HepG2 (cell line): ENCODE measurements at regions not wholly inside any gene's neighbourhood (a gene's known extent, or its start where the extent isn't known, plus 50 kb on each side); places are given as distances from the start of the nearest gene placed in this dataset.

Experiments
- ATAC-seq: fragments of 200-7000 bp; cut with Tn5 transposase; 3 replicates; pipeline ENCODE4 v1.9.1; 2020; ENCODE audit warnings: mild to moderate bottlenecking, moderate library complexity
- BruUV-seq: library from RNA; stranded (reverse); fragments of 400-500 nt; replicated peaks from 2 replicates; lab custom pipeline; 2021; lab: Mats Ljungman, UMichigan
- CTCF ChIA-PET: fragments of 300-600 bp; formaldehyde crosslinking; extraction: SDS; loops from one replicate; lab custom pipeline; 2021; ENCODE audit warnings: low total read pairs, inconsistent platforms, low intra/inter-chr PET ratio; lab: Yijun Ruan, JAX
- POLR2A ChIA-PET: fragments of 350-600 bp; sonication (Branson Sonifier 250); formaldehyde crosslinking; loops from one replicate; lab custom pipeline; 2020; ENCODE audit warnings: antibody characterized with exemption, inconsistent platforms; lab: Yijun Ruan, JAX
- DNase-seq: peaks from one replicate; pipeline ENCODE4 v3.0.0-alpha.2; 2015; ENCODE audit warnings: low spot score
- FAIRE-seq: peaks from 3 replicates; lab custom pipeline; 2011; peaks lifted over from hg19 to GRCh38; lab: Jason Lieb, UNC
- H2AFZ ChIP-seq: one replicate; pipeline ENCODE4 v1.6.1; 2011; ENCODE audit warnings: low read length, inconsistent platforms
- H3K27ac ChIP-seq: fragments of 300-600 bp; 3 replicates; pipeline ENCODE4 v1.8.0; 2011; ENCODE audit warnings: mixed run types, mild to moderate bottlenecking, mixed read lengths, low read length, inconsistent platforms; ENCODE audit not compliant: insufficient read depth; ENCODE audit errors: extremely low read length
- H3K27me3 ChIP-seq, 2 experiments: fragments of 200-600 bp in 1 of 2; 2 replicates in 1 of 2; 3 replicates in 1 of 2; pipeline versions ENCODE4 v1.6.0 to v1.8.0; 2011; ENCODE audit warnings: low read length in 2 of 2, mild to moderate bottlenecking in 2 of 2, moderate library complexity in 2 of 2, inconsistent platforms in 1 of 2; ENCODE audit not compliant: insufficient read depth in 2 of 2, control insufficient read depth in 1 of 2
- H3K36me3 ChIP-seq, 2 experiments: fragments of 200-600 bp in 1 of 2; replicated peaks in 1 of 2; 2 replicates in 1 of 2; 3 replicates in 1 of 2; pipeline versions ENCODE4 v1.5.1 to v1.8.0; 2011; ENCODE audit warnings: low read length in 2 of 2, inconsistent platforms in 1 of 2; ENCODE audit not compliant: insufficient read depth in 2 of 2, control insufficient read depth in 1 of 2
- H3K4me1 ChIP-seq: 2 replicates; pipeline ENCODE4 v1.5.1; 2012; ENCODE audit warnings: low read length, inconsistent platforms; ENCODE audit not compliant: insufficient read depth
- H3K4me2 ChIP-seq: 2 replicates; pipeline ENCODE4 v1.6.0; 2011; ENCODE audit warnings: low read depth, low read length, inconsistent platforms
- H3K4me3 ChIP-seq, 3 experiments: fragments of 200-600 bp in 1 of 3; sonication (generic), shearing (Covaris generic) in 1 of 3; replicated peaks in 1 of 3; 2 replicates each; pipeline ENCODE4 v1.5.1; 2011 to 2016; ENCODE audit warnings: low read length in 3 of 3, inconsistent platforms in 2 of 3, low read depth in 2 of 3, mild to moderate bottlenecking in 2 of 3, control low read depth in 1 of 3, mixed read lengths in 1 of 3; ENCODE audit not compliant: insufficient read depth in 1 of 3
- H3K79me2 ChIP-seq: one replicate; pipeline ENCODE4 v1.6.1; 2011; ENCODE audit warnings: low read length, inconsistent platforms; ENCODE audit not compliant: insufficient read depth
- H3K9ac ChIP-seq: 2 replicates; pipeline ENCODE4 v1.6.0; 2011; ENCODE audit warnings: mild to moderate bottlenecking, low read depth, low read length, inconsistent platforms; ENCODE audit not compliant: insufficient read depth
- H3K9me3 ChIP-seq: 2 replicates; pipeline ENCODE4 v1.5.1; 2012; ENCODE audit warnings: mild to moderate bottlenecking, low read length
- H4K20me1 ChIP-seq: 2 replicates; pipeline ENCODE4 v1.6.0; 2011; ENCODE audit warnings: inconsistent platforms, mild to moderate bottlenecking, low read length, moderate library complexity; ENCODE audit not compliant: insufficient read depth
- EHMT2 ChIP-seq: fragments of 200-600 bp; sonication (generic); IDR thresholded peaks from 2 replicates; pipeline ENCODE4 v1.7.0; 2017; ENCODE audit warnings: antibody characterized with exemption, low read depth, low read length, borderline replicate concordance
- KDM6A ChIP-seq: IDR thresholded peaks from 2 replicates; pipeline ENCODE4 v1.6.1; 2016; ENCODE audit warnings: low read depth
- MYC ChIP-seq: sonication (generic); formaldehyde crosslinking; IDR thresholded peaks from 2 replicates; pipeline ENCODE4 v1.9.0; 2021; ENCODE audit warnings: missing genetic modification reagents, borderline replicate concordance
- NR3C1 ChIP-seq: sonication (generic); formaldehyde crosslinking; IDR thresholded peaks from 2 replicates; pipeline ENCODE4 v1.4.0; 2020; ENCODE audit warnings: missing genetic modification reagents
- PHF21A ChIP-seq: sonication (generic); formaldehyde crosslinking; IDR thresholded peaks from 2 replicates; pipeline ENCODE4 v1.5.0; 2020; ENCODE audit warnings: mild to moderate bottlenecking, missing genetic modification reagents
- REPIN1 ChIP-seq: sonication (generic); formaldehyde crosslinking; IDR thresholded peaks from 2 replicates; pipeline ENCODE4 v1.8.0; 2022; ENCODE audit warnings: missing genetic modification reagents, low read depth, mild to moderate bottlenecking, borderline replicate concordance
- SALL2 ChIP-seq: sonication (generic); formaldehyde crosslinking; IDR thresholded peaks from 2 replicates; pipeline ENCODE4 v1.8.1; 2023; ENCODE audit warnings: mild to moderate bottlenecking, missing genetic modification reagents, inconsistent platforms
- TARDBP ChIP-seq: sonication (generic); formaldehyde crosslinking; IDR thresholded peaks from 2 replicates; pipeline ENCODE4 v1.8.0; 2022; ENCODE audit warnings: mild to moderate bottlenecking, missing genetic modification reagents
- THAP7 ChIP-seq: sonication (generic); formaldehyde crosslinking; IDR thresholded peaks from 2 replicates; pipeline ENCODE4 v1.8.1; 2023; ENCODE audit warnings: mild to moderate bottlenecking, missing genetic modification reagents
- TRIM24 ChIP-seq: sonication (generic); formaldehyde crosslinking; IDR thresholded peaks from 2 replicates; pipeline ENCODE4 v1.8.0; 2022; ENCODE audit warnings: mild to moderate bottlenecking, missing genetic modification reagents
- ZNF362 ChIP-seq: sonication (generic); formaldehyde crosslinking; IDR thresholded peaks from 2 replicates; pipeline ENCODE4 v1.4.0; 2020; ENCODE audit warnings: missing genetic modification reagents, mild to moderate bottlenecking, borderline replicate concordance
- ZNF556 ChIP-seq: sonication (generic); formaldehyde crosslinking; IDR thresholded peaks from 2 replicates; pipeline ENCODE4 v1.4.0; 2020; ENCODE audit warnings: mild to moderate bottlenecking, missing genetic modification reagents, borderline replicate concordance
- ZNF703 ChIP-seq: sonication (generic); formaldehyde crosslinking; IDR thresholded peaks from 2 replicates; pipeline ENCODE4 v1.5.1; 2020; ENCODE audit warnings: missing genetic modification reagents, mild to moderate bottlenecking, moderate library complexity, borderline replicate concordance
- ZNF790 ChIP-seq: sonication (generic); formaldehyde crosslinking; IDR thresholded peaks from 2 replicates; pipeline ENCODE4 v1.8.0; 2022; ENCODE audit warnings: missing genetic modification reagents, mild to moderate bottlenecking, borderline replicate concordance
- WGBS: methylation state at CpG from one replicate; pipeline ENCODE4 v1.1.6; 2017; ENCODE audit warnings: low lambda C conversion rate; 5-methylcytosine and 5-hydroxymethylcytosine counted together
- in situ Hi-C: cut with HindIII; loops from 2 replicates; pipeline ENCODE4 v1.10.0; 2017; ENCODE audit warnings: low pct_unique_long_range_greater_than_20kb; ENCODE audit not compliant: extremely low pct_ligation_motif_present
- intact Hi-C: fragments of 100-400 bp; cut with micrococcal nuclease; formaldehyde crosslinking; loops from one replicate; pipeline ENCODE4 v1.10.0; 2022; ENCODE audit not compliant: unreplicated experiment
- TF ChIP-seq, protein P1 (sequence below): sonication (generic); formaldehyde crosslinking; IDR thresholded peaks from 2 replicates; pipeline ENCODE4 v1.4.0; 2020; ENCODE audit warnings: low read depth, missing genetic modification reagents
- TF ChIP-seq, protein P2 (sequence below): sonication (generic); formaldehyde crosslinking; IDR thresholded peaks from 2 replicates; pipeline ENCODE4 v1.5.0; 2020; ENCODE audit warnings: missing genetic modification reagents, mild to moderate bottlenecking, borderline replicate concordance
- TF ChIP-seq, protein P3 (sequence below): sonication (generic); formaldehyde crosslinking; IDR thresholded peaks from 2 replicates; pipeline ENCODE4 v1.8.1; 2022; ENCODE audit warnings: mild to moderate bottlenecking, missing genetic modification reagents

DNA sequence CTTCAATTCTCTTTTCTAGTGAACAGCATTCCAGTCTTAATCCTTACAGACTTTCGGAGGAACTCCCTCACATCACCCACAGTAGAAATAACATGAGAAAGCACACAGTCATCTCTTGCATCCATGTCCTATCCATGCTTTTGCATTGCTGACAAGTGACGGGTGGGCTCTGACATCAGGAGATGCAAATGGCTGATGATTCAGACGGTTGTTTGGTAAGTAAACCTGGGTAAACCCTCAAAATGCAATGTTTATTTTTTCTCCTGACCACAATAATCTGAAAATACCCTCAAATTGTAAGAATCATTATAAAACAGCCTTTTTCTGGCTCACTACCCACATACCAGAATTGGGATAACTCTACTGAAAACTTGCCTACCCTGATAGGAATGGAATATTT, 792.0 kb downstream of the MAFB start (continued):
- TF ChIP-seq, protein P1, sequence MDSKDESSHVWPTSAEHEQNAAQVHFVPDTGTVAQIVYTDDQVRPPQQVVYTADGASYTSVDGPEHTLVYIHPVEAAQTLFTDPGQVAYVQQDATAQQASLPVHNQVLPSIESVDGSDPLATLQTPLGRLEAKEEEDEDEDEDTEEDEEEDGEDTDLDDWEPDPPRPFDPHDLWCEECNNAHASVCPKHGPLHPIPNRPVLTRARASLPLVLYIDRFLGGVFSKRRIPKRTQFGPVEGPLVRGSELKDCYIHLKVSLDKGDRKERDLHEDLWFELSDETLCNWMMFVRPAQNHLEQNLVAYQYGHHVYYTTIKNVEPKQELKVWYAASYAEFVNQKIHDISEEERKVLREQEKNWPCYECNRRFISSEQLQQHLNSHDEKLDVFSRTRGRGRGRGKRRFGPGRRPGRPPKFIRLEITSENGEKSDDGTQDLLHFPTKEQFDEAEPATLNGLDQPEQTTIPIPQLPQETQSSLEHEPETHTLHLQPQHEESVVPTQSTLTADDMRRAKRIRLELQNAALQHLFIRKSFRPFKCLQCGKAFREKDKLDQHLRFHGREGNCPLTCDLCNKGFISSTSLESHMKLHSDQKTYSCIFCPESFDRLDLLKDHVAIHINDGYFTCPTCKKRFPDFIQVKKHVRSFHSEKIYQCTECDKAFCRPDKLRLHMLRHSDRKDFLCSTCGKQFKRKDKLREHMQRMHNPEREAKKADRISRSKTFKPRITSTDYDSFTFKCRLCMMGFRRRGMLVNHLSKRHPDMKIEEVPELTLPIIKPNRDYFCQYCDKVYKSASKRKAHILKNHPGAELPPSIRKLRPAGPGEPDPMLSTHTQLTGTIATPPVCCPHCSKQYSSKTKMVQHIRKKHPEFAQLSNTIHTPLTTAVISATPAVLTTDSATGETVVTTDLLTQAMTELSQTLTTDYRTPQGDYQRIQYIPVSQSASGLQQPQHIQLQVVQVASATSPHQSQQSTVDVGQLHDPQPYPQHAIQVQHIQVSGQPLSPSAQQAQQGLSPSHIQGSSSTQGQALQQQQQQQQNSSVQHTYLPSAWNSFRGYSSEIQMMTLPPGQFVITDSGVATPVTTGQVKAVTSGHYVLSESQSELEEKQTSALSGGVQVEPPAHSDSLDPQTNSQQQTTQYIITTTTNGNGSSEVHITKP (CRISPR knock-in tag): no peak

- intact Hi-C loops (no loop called here), in situ Hi-C loops (no loop called here)
- H3K4me2 ChIP-seq: no peak overlapping the region
- no peaks in the 10 kb centered on the region for H3K36me3 ChIP-seq
- ChIA-PET POLR2A (no interaction called here), CTCF (no interaction called here)
- no peak overlapping the region for H2AFZ ChIP-seq
- no peaks in the 10 kb centered on the region for H3K79me2 ChIP-seq
- BruUV-seq: no TSS peak
- no peak overlapping the region for H3K9ac ChIP-seq
- H4K20me1 ChIP-seq: no peaks in the 10 kb centered on the region
- H3K9me3 ChIP-seq: peaks cover 94% of the 10 kb centered on the region
- FAIRE-seq (no peak), DNase-seq (no peak), ATAC-seq (no peak)
- no peaks in the 10 kb centered on the region for H3K4me1 ChIP-seq
- no peaks in the 10 kb centered on the region for H3K27me3 ChIP-seq
- no peak overlapping the region for H3K4me3 ChIP-seq
- 16% methylated on average over 2 of the region's 2 CpGs for WGBS
- no peak overlapping the region for H3K27ac ChIP-seq
- TF ChIP-seq ZNF362: no peak
- no peak for TF ChIP-seq THAP7 (CRISPR knock-in tag)
- TF ChIP-seq REPIN1 (CRISPR knock-in tag): no peak
- TF ChIP-seq TRIM24 (CRISPR knock-in tag): no peak
- TF ChIP-seq ZNF556 (CRISPR knock-in tag): no peak
- no peak for TF ChIP-seq EHMT2
- TF ChIP-seq ZNF790 (CRISPR knock-in tag): no peak
- TF ChIP-seq, protein P2, sequence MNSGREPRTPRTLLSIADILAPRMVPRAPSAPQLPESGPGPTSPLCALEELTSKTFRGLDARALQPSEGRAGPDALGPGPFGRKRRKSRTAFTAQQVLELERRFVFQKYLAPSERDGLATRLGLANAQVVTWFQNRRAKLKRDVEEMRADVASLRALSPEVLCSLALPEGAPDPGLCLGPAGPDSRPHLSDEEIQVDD (CRISPR knock-in tag): no peak
- TF ChIP-seq ZNF703 (CRISPR knock-in tag): no peak
- TF ChIP-seq, protein P3, sequence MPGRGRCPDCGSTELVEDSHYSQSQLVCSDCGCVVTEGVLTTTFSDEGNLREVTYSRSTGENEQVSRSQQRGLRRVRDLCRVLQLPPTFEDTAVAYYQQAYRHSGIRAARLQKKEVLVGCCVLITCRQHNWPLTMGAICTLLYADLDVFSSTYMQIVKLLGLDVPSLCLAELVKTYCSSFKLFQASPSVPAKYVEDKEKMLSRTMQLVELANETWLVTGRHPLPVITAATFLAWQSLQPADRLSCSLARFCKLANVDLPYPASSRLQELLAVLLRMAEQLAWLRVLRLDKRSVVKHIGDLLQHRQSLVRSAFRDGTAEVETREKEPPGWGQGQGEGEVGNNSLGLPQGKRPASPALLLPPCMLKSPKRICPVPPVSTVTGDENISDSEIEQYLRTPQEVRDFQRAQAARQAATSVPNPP (CRISPR knock-in tag): no peak
- TF ChIP-seq PHF21A (CRISPR knock-in tag): no peak
- TF ChIP-seq KDM6A: no peak
- TF ChIP-seq TARDBP (CRISPR knock-in tag): no peak
- no peak for TF ChIP-seq NR3C1
- TF ChIP-seq SALL2 (CRISPR knock-in tag): no peak
- no peak for TF ChIP-seq MYC (CRISPR knock-in tag)
Observed at GRCh38 chr20:39894067-39894466, 795.0 kb downstream of the MAFB start.
